GM12878 (cell line): ENCODE measurements at regions not wholly inside any gene's neighbourhood (a gene's known extent, or its start where the extent isn't known, plus 50 kb on each side); places are given as distances from the start of the nearest gene placed in this dataset.

ENCODE experiments used
- ATAC-seq: fragments of 200-7000 bp; cut with Tn5 transposase; 3 replicates; pipeline ENCODE4 v1.9.1; 2020; ENCODE audit warnings: mild to moderate bottlenecking, moderate library complexity
- BruUV-seq: library from RNA; stranded (reverse); fragments of 400-500 nt; replicated peaks from 2 replicates; lab custom pipeline; 2021; lab: Mats Ljungman, UMichigan
- CTCF ChIA-PET: fragments of 300-600 bp; sonication (Branson Sonifier 250); formaldehyde crosslinking; extraction: SDS; loops from one replicate; lab custom pipeline; 2021; ENCODE audit warnings: inconsistent platforms; lab: Yijun Ruan, JAX
- POLR2A ChIA-PET: fragments of 350-600 bp; formaldehyde crosslinking; extraction: SDS; loops from one replicate; lab custom pipeline; 2021; ENCODE audit warnings: inconsistent platforms; lab: Charles Lee
- RAD21 ChIA-PET: fragments of 300-600 bp; sonication (Branson Sonifier 250); formaldehyde crosslinking; loops from one replicate; lab custom pipeline; 2023; ENCODE audit warnings: antibody characterized with exemption; ENCODE audit not compliant: unreplicated experiment; lab: Charles Lee
- SMC1A ChIA-PET: fragments of 300-600 bp; sonication (Branson Sonifier 250); formaldehyde crosslinking; loops from one replicate; lab custom pipeline; 2023; ENCODE audit not compliant: unreplicated experiment, uncharacterized antibody; lab: Charles Lee
- DNase-seq: peaks from one replicate; pipeline ENCODE4 v3.0.0-alpha.2; 2011; ENCODE audit warnings: low read depth, low spot score
- FAIRE-seq: peaks from 3 replicates; lab custom pipeline; 2011; peaks lifted over from hg19 to GRCh38; lab: Jason Lieb, UNC
- H2AFZ ChIP-seq: 2 replicates; pipeline ENCODE4 v1.6.0; 2011; ENCODE audit warnings: low read depth, low read length, control low read depth; ENCODE audit not compliant: control insufficient read depth
- H3K27ac ChIP-seq: 2 replicates; pipeline ENCODE4 v1.5.1; 2011; ENCODE audit warnings: control low read depth; ENCODE audit not compliant: control insufficient read depth, insufficient read depth
- H3K27me3 ChIP-seq, 2 experiments: replicated peaks in 1 of 2; 2 replicates each; pipeline versions ENCODE4 v1.6.0 to v1.6.1; 2011; ENCODE audit warnings: low read length in 1 of 2; ENCODE audit not compliant: control insufficient read depth in 2 of 2, insufficient read depth in 2 of 2
- H3K36me3 ChIP-seq, 2 experiments: 2 replicates each; pipeline ENCODE4 v1.5.1; 2011; ENCODE audit warnings: low read length in 1 of 2; ENCODE audit not compliant: control insufficient read depth in 2 of 2, insufficient read depth in 2 of 2
- H3K4me1 ChIP-seq: 2 replicates; pipeline ENCODE4 v1.6.1; 2011; ENCODE audit warnings: mild to moderate bottlenecking, low read length, moderate library complexity, mixed read lengths; ENCODE audit not compliant: control insufficient read depth, insufficient read depth
- H3K4me2 ChIP-seq: 2 replicates; pipeline ENCODE4 v1.6.0; 2011; ENCODE audit warnings: control low read depth; ENCODE audit not compliant: control insufficient read depth, insufficient read depth
- H3K4me3 ChIP-seq: fragments of 200-600 bp; sonication (generic); 2 replicates; pipeline ENCODE4 v1.5.1; 2016
- H3K79me2 ChIP-seq: 2 replicates; pipeline ENCODE4 v1.6.0; 2011; ENCODE audit warnings: low read length; ENCODE audit not compliant: control insufficient read depth, insufficient read depth
- H3K9ac ChIP-seq: 2 replicates; pipeline ENCODE4 v1.8.0; 2011; ENCODE audit warnings: low read length, control low read depth, mixed read lengths; ENCODE audit not compliant: control insufficient read depth, insufficient read depth
- H3K9me3 ChIP-seq: replicated peaks from 3 replicates; pipeline ENCODE4 v1.5.1; 2011; ENCODE audit warnings: mild to moderate bottlenecking, low read length; ENCODE audit not compliant: control insufficient read depth, insufficient read depth
- H4K20me1 ChIP-seq: 2 replicates; pipeline ENCODE4 v1.6.0; 2011; ENCODE audit not compliant: control insufficient read depth, insufficient read depth
- ATF7 ChIP-seq: fragments of 450-650 bp; IDR thresholded peaks from 2 replicates; pipeline ENCODE4 v1.6.1; 2016; ENCODE audit warnings: low read depth, mild to moderate bottlenecking
- EED ChIP-seq: sonication (generic); IDR thresholded peaks from 2 replicates; pipeline ENCODE4 v1.6.1; 2016; ENCODE audit warnings: antibody characterized with exemption, low read depth
- ESRRA ChIP-seq: IDR thresholded peaks from 2 replicates; pipeline ENCODE4 v1.6.1; 2012; ENCODE audit warnings: mild to moderate bottlenecking, low read length, improper control_type of control experiment
- FOXK2 ChIP-seq: fragments of 450-650 bp; IDR thresholded peaks from 2 replicates; pipeline ENCODE4 v1.6.1; 2017; ENCODE audit warnings: mild to moderate bottlenecking, moderate library complexity
- HCFC1 ChIP-seq: fragments of 150-350 bp; IDR thresholded peaks from 2 replicates; pipeline ENCODE4 v1.6.1; 2014; ENCODE audit warnings: low read length
- NR2C2 ChIP-seq: IDR thresholded peaks from 2 replicates; pipeline ENCODE4 v1.6.1; 2011; ENCODE audit warnings: borderline replicate concordance, low read depth; ENCODE audit not compliant: control insufficient read depth, insufficient read length
- SREBF1 ChIP-seq: IDR thresholded peaks from 2 replicates; pipeline ENCODE4 v1.6.1; 2012; ENCODE audit warnings: mild to moderate bottlenecking, low read length
- SRF ChIP-seq, 2 experiments: IDR thresholded peaks; 2 replicates each; pipeline ENCODE4 v1.6.1; 2011; ENCODE audit warnings: low read depth in 2 of 2, low read length in 2 of 2, mild to moderate bottlenecking in 1 of 2, moderate library complexity in 1 of 2
- STAT1 ChIP-seq: fragments of 450-650 bp; conservative IDR thresholded peaks from 2 replicates; pipeline ENCODE4 v1.6.1; 2014; ENCODE audit warnings: antibody characterized with exemption, mild to moderate bottlenecking
- TAF1 ChIP-seq: IDR thresholded peaks from 2 replicates; pipeline ENCODE4 v1.6.1; 2011; ENCODE audit warnings: mild to moderate bottlenecking, low read depth, low read length, borderline replicate concordance
- WGBS: methylation state at CpG from one replicate; pipeline ENCODE4 v1.1.6; 2016; ENCODE audit warnings: low lambda C conversion rate; ENCODE audit not compliant: insufficient replicate concordance, insufficient coverage; ENCODE audit errors: missing lambda C conversion rate; 5-methylcytosine and 5-hydroxymethylcytosine counted together
- in situ Hi-C: fragments of 300-500 bp; cut with MboI; formaldehyde crosslinking; loops from 9 replicates; pipeline ENCODE4 v1.14.3; 2018; ENCODE audit warnings: mixed read lengths
- intact Hi-C: fragments of 100-400 bp; cut with micrococcal nuclease; formaldehyde crosslinking; loops from one replicate; pipeline ENCODE4 v1.14.2; 2022; ENCODE audit not compliant: unreplicated experiment
- TF ChIP-seq, protein P1 (sequence below): fragments of 150-350 bp; IDR thresholded peaks from 2 replicates; pipeline ENCODE4 v1.6.1; 2016; ENCODE audit warnings: low read depth, low read length
- TF ChIP-seq, protein P2 (sequence below): fragments of 450-650 bp; IDR thresholded peaks from 2 replicates; pipeline ENCODE4 v1.6.1; 2018; ENCODE audit warnings: mild to moderate bottlenecking, low read depth, moderate library complexity; ENCODE audit not compliant: partially characterized antibody
- TF ChIP-seq, protein P3 (sequence below): fragments of 450-650 bp; IDR thresholded peaks from 2 replicates; pipeline ENCODE4 v1.6.1; 2018; ENCODE audit warnings: borderline replicate concordance, mild to moderate bottlenecking; ENCODE audit not compliant: partially characterized antibody

DNA sequence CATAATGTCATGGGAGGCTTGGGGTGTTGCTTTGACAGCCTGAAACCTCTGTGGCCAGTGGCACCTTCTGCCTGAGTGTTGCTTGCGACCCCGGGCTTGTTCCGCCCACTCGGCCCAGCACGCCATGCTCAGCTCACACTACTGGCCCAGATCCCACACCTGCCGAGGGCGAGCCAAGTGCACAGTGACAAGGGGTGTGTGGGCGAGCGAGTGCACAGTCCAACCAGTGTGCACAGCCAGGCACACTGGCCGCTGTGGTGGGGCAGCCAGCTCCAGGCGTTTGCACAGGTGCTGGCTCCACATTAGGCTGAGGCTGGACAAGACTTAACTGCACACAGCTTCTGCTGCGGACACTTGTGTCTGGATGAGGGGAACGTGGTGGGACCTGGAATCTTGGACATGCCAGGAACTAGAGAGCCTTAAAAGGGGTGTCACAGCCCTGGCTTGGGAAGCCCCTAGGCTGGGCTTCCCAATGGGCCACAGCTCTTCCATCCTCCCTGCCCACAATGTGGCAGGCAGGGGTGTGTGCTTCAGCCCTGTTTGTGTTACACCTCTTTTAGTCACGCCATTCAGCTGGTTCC is 609.2 kb upstream of the FOXG1 start:
- Histone ChIP-seq H3K4me2 (no peak overlapping the region), H2AFZ (no peak overlapping the region), H3K9me3 (no peaks in the 10 kb centered on the region; the same call in 2 of the 3 replicates), H3K27ac (no peak overlapping the region), H4K20me1 (no peaks in the 10 kb centered on the region), H3K9ac (no peak overlapping the region), H3K4me1 (no peaks in the 10 kb centered on the region), H3K36me3 (no peaks in the 10 kb centered on the region), H3K27me3 (no peaks in the 10 kb centered on the region), H3K4me3 (no peak overlapping the region), H3K79me2 (no peaks in the 10 kb centered on the region)
- DNase-seq (no peak), ATAC-seq (no peak), FAIRE-seq (no peak)
- ChIA-PET RAD21 (no interaction called here), POLR2A (no interaction called here), CTCF (no interaction called here), SMC1A (no interaction called here)
- in situ Hi-C loops: no loop called here
- 33% methylated on average over 14 of the region's 14 CpGs for WGBS
- intact Hi-C loops: no loop called here
- BruUV-seq: no TSS peak
- TF ChIP-seq TAF1 (no peak), NR2C2 (no peak), STAT1 (no peak), HCFC1 (no peak), SREBF1 (no peak), EED (no peak), SRF (IDR thresholded peaks at IDR 0.05; ENCODE audit: low read depth in 2 of 2, low read length in 2 of 2) (no peak), FOXK2 (no peak), ATF7 (no peak), ESRRA (no peak)
- TF ChIP-seq, protein P1, sequence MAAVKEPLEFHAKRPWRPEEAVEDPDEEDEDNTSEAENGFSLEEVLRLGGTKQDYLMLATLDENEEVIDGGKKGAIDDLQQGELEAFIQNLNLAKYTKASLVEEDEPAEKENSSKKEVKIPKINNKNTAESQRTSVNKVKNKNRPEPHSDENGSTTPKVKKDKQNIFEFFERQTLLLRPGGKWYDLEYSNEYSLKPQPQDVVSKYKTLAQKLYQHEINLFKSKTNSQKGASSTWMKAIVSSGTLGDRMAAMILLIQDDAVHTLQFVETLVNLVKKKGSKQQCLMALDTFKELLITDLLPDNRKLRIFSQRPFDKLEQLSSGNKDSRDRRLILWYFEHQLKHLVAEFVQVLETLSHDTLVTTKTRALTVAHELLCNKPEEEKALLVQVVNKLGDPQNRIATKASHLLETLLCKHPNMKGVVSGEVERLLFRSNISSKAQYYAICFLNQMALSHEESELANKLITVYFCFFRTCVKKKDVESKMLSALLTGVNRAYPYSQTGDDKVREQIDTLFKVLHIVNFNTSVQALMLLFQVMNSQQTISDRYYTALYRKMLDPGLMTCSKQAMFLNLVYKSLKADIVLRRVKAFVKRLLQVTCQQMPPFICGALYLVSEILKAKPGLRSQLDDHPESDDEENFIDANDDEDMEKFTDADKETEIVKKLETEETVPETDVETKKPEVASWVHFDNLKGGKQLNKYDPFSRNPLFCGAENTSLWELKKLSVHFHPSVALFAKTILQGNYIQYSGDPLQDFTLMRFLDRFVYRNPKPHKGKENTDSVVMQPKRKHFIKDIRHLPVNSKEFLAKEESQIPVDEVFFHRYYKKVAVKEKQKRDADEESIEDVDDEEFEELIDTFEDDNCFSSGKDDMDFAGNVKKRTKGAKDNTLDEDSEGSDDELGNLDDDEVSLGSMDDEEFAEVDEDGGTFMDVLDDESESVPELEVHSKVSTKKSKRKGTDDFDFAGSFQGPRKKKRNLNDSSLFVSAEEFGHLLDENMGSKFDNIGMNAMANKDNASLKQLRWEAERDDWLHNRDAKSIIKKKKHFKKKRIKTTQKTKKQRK: no peak
- TF ChIP-seq, protein P2, sequence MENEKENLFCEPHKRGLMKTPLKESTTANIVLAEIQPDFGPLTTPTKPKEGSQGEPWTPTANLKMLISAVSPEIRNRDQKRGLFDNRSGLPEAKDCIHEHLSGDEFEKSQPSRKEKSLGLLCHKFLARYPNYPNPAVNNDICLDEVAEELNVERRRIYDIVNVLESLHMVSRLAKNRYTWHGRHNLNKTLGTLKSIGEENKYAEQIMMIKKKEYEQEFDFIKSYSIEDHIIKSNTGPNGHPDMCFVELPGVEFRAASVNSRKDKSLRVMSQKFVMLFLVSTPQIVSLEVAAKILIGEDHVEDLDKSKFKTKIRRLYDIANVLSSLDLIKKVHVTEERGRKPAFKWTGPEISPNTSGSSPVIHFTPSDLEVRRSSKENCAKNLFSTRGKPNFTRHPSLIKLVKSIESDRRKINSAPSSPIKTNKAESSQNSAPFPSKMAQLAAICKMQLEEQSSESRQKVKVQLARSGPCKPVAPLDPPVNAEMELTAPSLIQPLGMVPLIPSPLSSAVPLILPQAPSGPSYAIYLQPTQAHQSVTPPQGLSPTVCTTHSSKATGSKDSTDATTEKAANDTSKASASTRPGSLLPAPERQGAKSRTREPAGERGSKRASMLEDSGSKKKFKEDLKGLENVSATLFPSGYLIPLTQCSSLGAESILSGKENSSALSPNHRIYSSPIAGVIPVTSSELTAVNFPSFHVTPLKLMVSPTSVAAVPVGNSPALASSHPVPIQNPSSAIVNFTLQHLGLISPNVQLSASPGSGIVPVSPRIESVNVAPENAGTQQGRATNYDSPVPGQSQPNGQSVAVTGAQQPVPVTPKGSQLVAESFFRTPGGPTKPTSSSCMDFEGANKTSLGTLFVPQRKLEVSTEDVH: no peak
- TF ChIP-seq, protein P3, sequence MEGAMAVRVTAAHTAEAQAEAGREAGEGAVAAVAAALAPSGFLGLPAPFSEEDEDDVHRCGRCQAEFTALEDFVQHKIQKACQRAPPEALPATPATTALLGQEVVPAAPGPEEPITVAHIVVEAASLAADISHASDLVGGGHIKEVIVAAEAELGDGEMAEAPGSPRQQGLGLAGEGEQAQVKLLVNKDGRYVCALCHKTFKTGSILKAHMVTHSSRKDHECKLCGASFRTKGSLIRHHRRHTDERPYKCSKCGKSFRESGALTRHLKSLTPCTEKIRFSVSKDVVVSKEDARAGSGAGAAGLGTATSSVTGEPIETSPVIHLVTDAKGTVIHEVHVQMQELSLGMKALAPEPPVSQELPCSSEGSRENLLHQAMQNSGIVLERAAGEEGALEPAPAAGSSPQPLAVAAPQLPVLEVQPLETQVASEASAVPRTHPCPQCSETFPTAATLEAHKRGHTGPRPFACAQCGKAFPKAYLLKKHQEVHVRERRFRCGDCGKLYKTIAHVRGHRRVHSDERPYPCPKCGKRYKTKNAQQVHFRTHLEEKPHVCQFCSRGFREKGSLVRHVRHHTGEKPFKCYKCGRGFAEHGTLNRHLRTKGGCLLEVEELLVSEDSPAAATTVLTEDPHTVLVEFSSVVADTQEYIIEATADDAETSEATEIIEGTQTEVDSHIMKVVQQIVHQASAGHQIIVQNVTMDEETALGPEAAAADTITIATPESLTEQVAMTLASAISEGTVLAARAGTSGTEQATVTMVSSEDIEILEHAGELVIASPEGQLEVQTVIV: no peak
